ENCODE measurements at regions not wholly inside any gene's neighbourhood (a gene's known extent, or its start where the extent isn't known, plus 50 kb on each side); places are given as distances from the start of the nearest gene placed in this dataset.

DNA sequence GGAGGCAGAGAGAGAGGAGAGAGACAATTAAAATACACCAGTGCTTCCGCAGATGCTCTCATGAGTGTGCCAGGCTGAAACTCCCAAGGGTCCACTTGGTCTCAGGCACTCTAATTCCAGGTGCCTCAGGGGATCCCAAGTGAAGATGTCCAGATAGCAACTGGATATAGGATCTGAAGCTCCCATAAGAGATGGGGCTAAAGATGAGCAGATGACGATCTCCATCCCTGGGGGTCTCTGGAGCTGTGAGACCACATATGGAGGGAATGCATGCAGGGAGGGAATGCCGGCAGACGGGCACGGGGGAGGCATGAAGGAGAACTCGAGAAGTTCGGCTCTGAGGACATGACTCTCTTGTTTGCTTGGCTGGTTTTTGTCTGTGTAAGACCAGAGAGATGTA lies 223.7 kb upstream of the RAB6C start:
- DNase-seq = no peak

DNA sequence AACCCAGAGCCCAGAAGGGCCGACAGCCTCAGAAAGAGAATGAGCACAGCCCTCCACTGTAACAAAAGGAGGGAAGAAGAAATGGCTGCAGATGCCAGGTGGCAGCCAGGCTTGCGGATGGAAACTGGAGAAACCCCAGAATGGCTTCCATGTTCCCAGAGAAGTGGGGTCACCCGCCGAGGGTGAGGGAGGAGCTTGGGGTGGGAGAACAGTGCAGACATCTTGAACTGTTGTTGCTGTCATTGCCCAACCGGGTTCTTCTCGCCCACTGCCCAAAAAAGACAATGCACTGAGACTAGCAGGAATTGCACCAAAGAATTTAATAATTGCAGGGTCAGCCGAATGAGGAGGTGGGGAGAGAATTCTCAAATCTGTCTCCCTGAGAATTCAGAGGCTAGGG lies 223.2 kb upstream of the RAB6C start:
- no peak for DNase-seq

DNA sequence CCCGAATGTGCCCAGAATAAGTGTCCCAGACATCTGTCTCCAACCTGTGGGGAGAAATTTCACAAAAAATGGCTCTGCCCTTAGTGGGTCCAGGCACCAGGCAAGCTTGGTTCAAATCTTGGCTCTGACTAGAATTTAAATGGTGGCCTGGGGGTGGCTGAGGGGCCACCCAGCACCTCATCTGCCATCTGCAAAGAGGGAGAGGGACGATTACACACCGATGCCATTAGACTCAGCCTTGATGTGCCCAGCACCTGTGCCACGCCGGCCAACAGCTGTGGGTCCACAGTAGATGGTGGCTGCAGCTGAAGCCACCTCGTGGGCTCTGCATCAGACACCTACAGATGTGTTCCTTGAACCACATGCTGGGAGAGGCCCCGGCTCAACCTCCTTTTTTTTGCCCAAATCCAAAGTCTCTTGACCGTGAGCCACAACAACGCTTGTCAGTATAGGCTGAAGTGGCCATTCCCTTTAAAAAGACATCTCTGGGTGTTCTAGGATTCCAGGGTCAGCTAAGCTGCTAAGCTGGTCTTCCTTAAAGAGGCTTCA lies 222.0 kb upstream of the RAB6C start:
- DNase-seq = no peak

DNA sequence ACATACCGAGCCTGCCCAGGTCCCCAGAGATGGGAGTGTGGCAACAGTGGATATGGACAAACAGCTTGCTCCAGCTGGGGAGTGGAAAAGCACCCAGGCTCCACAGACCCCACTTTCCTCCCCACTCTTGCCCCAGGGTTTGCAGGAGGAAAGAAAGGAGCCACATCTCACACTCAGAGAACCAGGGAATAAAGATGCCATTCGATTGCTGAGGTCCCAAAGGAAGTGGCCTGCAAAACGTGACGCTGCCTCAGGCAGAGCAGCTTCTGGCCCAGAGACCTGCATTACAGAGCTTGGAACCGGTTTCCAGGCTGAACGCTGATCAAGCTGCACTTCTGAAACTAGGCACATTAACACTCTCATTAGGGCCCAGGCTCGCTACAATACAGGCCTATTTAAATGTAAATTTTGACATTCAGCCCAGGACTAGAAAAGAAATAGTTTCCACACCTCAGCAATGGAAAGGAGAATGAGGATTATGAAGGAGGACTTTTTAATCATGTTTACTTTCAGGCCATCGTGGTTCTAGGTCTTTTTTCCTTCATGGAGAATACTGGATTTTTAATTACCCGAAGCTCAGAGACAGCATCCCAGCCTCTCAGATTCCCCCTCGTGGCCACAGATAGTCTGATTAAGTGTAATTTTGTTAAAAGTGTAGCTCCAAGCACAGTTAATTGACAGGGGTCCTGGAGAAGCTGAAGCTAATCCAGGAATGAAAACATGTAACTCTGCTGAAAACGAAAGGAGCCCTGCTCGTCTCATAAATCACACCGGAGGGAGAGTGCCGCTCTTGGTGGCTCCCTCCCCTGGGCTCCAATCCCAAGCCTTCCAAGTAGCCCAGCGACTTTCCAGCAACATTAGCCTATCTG lies 221.3 kb upstream of the RAB6C start:
- no peak for DNase-seq

DNA sequence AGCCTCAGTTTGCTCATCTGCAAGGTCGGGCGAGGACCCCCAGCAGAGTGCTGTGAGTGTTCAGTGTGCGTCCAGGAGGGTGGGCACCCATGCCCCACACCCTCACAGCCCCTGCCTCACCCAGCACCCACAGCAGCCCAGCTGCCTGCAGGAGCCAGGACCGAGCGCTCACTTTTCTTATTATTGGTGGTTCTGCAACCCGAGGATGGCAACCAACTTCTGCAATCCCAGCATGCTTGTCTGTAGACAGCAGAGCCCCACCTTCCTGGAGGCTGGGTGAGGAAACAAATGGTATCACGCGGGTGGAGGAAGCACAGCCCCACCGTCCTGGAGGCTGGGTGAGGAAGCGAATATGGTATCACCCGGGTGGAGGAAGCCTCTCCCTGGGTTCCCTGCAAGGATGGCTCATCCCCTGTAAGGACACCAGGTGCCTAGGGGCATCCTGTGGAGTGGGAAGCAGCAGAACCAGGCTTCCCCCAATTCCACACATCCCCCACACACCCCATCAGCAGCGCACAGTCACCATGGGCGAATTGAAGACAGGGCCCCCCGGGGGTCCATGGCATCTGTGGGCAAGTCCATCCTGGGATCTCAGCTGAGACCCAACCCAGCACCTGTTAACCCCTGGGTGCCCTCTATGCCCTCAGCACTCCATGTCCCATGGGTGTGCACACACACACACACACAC lies 220.5 kb upstream of the RAB6C start:
- no peak for DNase-seq

DNA sequence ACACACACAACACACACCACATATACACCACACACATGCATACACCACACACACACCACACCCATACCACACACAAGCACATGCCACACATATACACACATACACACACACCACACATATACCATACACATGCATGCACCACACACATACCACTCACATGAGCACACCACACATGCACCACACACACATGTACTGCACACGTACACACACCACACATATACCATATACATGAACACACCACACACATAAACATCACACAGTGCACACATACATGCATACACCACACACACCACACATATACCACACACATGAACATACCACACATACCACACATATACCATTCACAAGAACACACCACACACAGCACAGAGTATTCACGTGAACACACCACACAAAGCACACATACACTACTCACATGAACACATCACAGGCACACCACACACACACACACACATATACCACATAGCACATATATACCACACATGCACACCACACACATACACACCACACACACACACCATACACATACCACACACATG lies 219.9 kb upstream of the RAB6C start:
- no peak for DNase-seq

DNA sequence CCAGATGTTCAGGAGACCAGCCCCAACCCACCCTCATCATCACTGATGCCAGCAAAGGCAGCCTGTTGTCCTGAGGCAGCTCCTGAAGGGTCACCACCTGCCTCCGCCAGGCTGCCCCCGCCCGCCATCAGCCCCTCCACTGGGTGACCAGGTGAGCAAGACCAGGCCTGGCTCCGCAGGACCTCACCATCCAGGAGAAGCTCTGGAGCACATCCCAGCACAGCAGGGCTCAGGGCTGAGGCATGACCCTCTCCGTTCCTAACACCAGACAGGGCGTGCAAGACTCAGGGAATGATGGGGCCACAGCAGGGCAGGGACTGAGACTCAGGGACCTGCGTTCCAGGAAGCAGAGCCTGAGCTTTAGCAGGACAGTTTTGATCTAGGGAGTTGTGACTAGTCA lies 218.8 kb upstream of the RAB6C start:
- DNase-seq = no peak

DNA sequence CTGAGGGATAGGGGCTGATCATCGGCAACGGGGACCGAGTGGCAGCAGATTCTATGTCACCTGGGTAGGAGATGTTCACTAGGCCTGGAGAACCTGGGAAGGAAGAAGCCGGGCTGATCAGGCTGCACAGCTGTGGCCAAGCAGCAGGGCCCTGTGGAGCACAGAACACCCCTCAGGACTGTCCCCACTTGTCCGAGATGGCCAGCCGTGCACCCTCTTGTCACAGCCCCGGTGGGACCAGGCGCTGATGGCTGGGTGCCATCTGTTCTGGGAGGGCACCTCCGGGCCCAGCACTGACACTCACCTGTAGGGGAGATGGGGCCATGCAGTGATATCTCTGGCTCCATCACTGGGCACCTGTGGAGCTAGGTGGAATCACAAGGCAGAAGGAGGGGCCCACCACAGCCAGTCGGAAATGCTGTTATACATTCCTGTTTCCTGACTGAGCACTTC lies 217.9 kb upstream of the RAB6C start:
- DNase-seq = no peak

DNA sequence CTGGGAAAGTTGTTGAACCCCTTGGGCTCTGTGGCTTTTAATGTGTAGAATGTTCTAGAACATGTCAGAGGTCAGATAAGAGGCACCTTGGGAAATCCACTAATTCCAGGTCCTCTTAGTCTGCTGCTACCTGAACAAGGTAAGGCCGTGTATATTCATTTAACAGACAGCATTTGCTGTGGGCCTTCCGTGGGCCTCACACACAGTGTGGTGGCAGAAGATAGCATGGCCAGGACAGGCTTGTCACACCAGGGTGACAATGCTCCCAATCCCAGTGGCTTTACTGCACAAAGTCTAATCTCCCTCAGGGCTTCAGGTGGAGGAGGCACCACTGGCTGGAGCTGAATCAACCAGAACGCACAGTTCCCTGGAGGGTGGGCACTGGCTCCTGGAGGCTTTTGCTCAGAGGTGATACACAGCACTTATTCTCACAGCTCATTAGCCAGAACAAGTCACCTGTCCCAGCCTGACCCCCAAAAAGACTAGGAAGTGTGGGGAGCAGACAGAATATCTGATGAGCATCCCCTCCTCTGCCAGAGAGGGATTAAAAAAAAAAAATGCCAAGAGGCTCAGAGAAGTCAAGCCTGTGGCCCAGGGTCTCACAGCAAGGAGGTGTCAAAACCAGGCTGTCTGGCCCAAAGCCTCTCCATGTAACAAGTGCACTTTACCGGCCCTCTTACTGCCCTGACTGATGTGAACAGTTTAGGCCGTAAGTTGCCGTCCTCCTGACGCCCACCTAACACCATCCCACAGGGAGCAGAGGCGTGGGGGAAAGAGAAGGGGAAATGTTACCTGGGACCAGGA lies 216.9 kb upstream of the RAB6C start:
- no peak for DNase-seq

DNA sequence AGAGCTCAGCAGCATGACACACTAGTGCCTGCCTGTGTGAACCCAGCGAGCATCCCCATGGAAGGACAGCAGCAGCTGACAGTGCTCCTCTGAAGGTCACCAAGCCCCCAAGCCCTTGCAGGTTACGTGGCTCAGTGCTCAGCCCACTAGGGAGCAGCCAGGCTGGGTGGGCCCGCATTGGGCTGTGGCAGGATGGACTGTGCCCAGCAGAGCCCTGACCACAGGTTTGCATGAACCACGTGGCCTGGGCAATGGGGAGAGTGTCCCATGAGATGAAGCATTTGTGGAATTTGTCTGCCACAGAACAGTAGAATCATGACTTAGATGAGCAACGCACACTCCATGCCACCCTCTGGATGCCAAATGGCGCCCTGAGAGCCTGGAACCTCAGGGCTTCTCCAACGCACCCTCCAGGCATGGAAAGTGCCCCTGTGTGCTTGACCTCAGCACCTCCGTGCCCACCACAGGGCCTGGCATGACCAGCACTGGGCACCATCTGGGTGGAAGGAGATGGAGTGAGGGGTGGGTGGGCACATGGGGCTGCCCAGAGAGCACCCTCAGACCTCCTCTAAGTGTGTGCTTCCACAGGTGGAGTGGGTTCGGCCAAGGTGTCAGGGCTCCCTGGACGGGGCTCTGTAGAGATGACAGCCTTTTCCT lies 216.1 kb upstream of the RAB6C start:
- no peak for DNase-seq

DNA sequence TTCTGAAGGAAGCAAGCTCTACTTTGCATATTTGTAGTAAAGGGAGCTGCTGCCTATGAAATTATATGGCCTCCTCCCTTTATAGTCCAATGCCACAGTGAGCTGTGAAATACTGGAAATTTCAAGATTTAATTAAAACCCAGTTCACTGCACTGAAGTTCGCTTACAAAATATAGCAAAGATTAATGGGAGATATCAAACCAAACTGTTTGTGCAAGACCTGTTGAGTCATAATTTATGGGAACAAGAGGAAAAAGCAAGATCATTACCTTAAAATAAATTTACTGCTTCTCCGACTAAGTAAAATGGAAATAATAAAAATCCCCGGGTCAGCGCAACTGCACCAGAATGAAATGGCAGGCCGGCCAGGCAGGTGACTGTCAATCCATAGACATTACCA lies 215.5 kb upstream of the RAB6C start:
- DNase-seq = no peak

DNA sequence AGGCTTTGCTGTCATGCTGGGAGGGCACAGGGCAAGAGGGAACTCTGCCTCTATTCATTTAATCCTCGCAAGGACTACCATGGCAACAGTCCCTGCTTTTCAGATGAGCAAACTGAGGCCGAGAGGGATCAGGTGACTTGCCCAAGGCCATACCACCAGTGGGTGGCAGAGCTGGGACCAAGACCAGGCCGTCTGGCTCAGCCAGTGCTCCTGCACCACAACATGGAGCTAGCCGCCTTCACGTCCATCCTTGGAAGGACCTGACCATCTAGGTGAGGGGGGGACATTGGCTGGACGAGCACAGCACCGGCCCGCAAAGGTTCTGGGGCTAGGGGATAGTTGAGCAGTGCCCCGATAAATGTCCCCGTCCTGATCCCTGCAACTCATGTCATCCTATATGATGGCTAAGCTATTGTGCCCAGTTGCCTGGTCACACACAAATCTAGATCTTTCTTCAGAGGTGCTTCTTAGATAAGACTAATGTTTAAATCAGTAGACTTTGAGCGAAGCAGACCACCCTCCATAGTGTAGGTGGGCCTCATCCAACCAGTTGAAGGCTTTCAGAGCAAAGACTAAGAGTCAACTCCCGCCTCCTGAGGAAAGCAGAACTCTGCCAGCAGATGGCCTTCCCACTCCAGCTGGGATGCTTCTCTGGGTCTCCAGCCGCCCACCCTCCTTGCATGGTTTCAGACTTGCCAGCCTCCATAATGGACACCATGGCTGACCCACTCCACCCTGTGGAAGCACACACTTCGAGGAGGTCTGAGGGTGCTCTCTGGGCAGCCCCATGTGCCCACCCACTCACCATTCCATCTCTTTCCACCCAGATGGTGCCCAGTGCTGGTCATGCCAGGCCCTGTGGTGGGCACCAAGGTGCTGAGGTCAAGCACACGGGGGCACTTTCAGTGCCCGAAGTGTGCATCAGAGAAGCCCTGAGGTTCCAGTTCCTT lies 214.8 kb upstream of the RAB6C start:
- no peak for DNase-seq

DNA sequence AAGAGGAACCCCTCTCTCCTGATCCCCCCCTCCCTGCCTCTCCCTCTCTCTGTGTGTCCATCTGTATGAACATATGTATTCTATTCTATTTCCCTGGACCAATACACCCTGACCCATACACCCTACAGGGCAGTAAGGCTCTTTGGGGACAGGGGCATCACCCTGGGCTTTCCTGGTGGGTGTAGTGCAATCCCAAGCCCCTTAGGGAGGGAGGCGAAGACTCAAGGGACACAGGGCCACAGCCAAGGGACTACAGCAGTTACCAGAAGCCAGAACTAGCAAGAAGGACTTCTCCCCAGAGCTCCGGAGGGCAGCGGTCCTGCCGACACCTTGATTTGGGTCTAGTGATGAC lies 214.2 kb upstream of the RAB6C start:
- DNase-seq = no peak

DNA sequence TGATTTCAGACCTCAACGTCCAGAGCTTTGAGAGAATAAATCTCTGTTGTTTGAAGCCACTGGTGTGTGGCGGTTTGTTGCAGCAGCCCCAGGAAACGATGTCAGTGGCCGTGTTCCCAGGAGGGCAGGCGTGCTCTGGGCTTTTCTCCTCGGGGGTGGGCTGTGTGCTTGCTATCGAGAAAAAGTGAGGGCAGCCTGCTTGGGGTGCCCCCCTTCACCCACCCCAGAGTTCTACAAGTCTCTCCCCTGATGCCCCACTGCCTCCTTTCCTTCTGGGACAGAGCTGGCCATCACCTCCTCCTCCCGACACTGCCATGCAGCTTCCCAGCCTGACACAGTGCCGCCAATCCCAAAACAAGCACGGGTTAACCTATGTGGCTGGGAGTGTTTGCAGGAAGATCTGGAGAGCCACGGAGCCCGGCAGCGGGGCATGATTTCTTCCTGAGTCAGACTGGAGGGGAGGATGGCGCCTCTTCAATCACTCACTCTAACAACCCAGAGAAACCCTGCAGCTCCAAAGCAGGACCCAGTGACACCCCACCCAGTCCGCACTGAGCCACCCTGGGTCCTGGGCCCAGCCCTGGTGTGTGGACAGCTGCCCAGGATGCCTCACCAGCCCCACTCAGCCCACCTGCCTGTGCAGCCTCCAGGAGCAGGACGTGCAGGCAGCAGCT lies 213.7 kb upstream of the RAB6C start:
- no peak for DNase-seq

DNA sequence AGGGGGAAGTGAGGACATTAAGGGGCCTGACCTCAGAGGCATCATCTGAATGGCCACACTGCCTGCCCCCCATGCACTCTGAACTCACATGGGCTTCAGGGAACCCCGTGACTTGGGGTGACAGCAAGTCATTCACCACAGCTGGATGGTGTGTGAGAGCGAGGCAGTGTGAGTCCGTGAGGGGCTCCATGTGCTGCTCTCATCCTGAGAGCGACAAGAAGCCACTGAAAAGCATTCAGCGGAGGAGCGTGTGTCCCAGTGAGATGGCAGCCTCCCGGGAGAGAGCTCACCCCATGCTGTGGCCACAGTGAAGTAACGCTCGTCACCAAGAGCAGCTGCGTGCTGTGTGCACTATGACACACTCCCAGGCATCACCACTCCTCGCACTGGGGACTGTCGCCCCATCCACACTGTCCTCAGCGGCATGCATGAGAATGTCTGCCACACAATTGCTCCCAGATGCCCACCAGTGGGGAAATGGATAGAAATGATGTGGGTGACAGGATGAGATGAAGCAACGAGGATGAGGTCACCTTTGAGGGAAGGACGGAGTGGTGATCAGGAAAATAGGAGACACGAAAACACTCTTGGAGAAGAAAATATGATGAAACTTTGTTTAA lies 213.0 kb upstream of the RAB6C start:
- DNase-seq = no peak

DNA sequence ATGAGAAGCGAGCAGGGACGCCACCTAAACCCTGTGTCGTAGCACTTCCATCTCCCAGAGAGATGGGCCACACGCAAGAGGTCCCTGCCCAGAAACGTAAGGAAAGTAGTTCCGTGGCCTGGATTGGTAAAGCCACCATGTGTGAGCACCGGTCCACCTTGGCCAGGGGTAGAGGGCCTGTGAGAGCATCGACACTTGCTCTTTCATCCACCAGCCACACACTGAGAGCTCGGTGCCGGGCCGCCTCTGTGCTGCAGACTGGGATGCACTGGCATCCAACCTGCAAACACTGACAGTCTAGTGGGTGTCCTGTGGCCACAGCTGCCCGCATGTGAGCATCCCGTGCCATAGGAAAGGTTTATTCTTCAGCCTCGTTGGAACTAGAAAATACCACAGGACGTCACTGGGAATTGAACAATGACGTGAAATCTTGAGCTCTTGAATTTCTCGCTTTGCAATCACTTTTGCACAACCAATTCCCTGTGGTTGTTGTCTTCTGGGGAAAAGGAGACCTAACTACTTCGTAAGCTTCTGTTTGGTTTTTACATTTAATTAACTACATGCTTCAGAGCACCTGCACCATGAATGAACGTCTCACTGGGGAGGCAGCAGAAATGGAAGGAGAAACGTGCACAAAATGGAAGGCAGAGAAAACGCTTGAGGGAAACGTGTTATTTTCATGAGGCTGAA lies 212.0 kb upstream of the RAB6C start:
- DNase-seq = no peak

DNA sequence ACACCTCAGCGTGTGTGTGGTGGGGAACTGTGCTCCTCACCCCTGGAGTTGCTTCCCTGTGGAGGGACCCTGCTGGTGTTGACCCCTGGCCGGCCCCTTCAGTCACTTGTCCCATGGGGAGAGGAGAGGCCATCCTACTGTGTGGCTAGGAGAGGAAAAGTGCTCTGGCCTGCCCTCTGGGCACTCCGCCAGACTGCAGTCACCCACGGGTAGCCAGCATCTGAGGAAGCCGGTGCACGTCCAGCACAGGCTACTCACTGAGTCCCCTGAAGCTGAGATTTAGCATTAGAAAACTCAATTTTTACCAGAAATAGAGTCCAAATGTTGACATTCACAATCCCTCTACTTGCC lies 211.5 kb upstream of the RAB6C start:
- DNase-seq = no peak

DNA sequence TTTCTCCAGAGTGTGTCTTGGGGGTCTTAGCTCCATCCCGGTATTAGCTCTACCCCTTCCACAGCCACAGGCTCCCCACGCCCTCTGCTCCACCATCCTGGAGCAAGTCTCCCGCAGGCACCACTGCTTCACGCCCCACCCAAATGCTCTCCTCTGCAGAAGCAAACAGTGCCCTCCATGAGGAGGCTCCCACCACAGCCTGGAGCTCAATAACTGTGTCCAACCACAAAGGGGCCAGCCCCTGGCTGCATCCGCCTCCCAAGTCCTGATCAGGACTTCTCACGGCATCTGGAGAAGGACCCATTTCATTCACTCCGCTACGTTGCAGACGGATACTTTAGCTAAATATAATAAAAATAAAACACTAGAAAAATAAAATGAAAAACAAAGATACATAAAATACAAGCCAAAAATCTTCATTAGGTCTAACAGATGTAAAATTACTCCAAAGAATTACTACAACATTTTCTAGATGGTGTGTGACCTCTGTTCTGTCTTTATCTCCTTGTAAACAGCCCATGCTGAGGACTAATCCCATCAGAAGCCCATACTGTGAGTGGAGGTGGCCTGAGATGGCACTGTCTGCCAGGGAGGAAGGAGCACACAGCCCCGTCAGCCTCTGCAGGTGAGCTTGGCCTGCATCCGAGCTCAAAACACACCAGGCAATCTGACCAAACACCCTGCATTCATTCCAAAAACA lies 210.8 kb upstream of the RAB6C start:
- no peak for DNase-seq
